ENCODE measurements at regions not wholly inside any gene's neighbourhood (a gene's known extent, or its start where the extent isn't known, plus 50 kb on each side); places are given as distances from the start of the nearest gene placed in this dataset.

- no peak for TF ChIP-seq EZH2phosphoT487 (IDR thresholded peaks at IDR 0.05; ENCODE audit: insufficient read depth, low read depth)
- TF ChIP-seq EZH2 (IDR thresholded peaks at IDR 0.05; ENCODE audit: insufficient read depth, poor library complexity, severe bottlenecking): no peak
These were observed 88.5 kb upstream of the ADRA2C start for GRCh38 chr4:3677748-3678070.

Data from GM23248 (cell line).